ENCODE measurements at regions not wholly inside any gene's neighbourhood (a gene's known extent, or its start where the extent isn't known, plus 50 kb on each side); places are given as distances from the start of the nearest gene placed in this dataset.
"Not testable (repeated sequence)": the region's sequence is repeated elsewhere in the genome, so short reads cannot be mapped to it uniquely, and the experiment has no call there.

DNA sequence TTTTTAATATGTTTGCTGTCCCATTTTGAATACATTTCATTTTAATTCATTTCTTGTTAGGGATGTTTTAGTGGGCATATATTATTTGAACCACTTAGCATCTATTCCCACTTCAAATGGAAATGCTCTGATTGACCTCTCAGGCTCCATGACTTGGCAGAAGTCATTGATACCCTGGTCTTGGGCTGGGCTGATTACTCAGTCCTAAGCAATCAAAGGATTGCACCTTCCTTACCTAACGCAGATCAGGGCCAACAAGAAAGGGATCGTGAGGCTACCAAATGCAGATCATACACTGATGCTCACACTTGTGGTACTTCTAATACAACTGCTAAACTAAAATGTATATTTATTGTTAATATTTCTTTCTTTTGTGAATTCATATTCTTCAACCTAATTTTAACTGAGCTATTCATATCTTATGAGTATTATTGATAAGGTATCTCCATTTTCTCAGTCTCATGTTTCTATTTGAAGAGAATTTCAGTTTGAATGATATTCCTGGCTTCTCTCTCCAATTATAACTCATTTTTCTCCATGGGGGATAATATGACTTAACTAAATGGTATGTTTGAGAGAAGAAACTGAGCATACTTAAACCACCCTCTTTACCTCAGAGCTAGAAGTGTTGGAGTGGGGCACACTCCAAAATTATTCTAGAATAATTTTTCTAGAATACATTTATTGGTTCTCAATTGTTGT is 615.5 kb upstream of the ADAMTS5 start:
- DNase-seq (ENCODE audit: low read depth in 4 of 4, low spot score in 3 of 4), result no peak

- DNase-seq (ENCODE audit: low read depth in 4 of 4, low spot score in 3 of 4), result no peak
Measured at GRCh38 chr21:27581168-27581567, 614.3 kb upstream of the ADAMTS5 start.

DNA sequence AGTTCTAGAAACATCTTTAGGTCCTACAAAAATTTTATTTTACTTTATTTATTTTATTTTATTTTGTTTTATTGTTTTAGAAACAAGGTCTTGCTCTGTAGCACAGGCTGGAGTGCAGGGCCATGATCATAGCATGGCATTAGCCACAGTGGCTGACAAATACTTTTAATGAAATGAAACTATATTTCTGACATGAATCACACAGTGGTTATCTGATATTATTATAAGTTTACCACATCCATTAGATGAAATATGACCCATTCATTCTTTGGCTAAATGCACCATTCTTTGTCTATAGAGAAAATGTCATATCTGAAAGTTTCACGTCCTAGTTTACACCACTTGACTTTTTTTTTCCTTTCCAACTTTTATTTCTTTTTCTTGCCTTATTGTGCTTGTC is 613.4 kb upstream of the ADAMTS5 start:
- DNase-seq (ENCODE audit: low read depth in 4 of 4, low spot score in 3 of 4), result no peak

- no peak for DNase-seq (ENCODE audit: low read depth in 4 of 4, low spot score in 3 of 4)
Measured at GRCh38 chr21:27578741-27579265, 611.9 kb upstream of the ADAMTS5 start.

DNA sequence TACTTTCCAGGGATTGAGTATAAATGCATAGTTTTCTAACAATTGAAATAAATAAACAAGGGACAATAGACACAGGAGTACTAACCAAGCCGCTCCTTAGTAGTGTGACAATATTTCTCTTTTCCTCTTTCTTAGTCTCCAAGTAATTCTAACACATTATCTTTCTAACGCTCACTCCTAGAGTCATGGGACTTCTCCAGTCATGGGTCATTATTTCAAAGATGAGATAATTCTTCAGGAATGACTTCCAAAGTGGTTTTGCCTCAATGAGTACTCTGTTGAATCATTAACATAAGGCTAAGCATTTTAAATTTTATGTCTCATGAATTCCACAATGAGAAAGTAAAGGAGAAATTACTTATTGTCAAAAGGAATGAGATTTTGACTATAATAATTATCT is 605.8 kb upstream of the ADAMTS5 start:
- no peak for DNase-seq (ENCODE audit: low read depth in 4 of 4, low spot score in 3 of 4)

DNA sequence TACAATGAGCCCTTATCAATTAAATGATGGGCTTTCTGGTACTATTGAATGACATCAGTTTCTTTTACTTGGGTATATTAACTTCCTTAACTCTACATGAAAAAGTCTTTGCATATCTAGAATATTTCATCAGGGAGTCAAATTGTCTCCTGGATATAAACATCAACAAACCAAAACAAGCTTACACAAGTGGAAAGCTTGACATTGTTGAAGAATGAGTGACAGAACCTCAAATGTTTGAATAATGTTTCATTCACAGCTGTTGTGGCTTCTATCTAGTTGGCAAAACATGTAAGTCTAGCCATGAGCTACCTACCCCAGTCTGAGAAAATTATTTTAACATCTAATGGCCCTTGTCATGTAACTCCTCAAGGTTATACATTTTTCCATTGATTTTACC is 604.8 kb upstream of the ADAMTS5 start:
- no peak for DNase-seq (ENCODE audit: low read depth in 4 of 4, low spot score in 3 of 4)

GRCh38 chr21:27570306-27570868 is 603.5 kb upstream of the ADAMTS5 start:
- no peak for DNase-seq (ENCODE audit: low read depth in 4 of 4, low spot score in 3 of 4)

- DNase-seq (ENCODE audit: low read depth in 4 of 4, low spot score in 3 of 4), result no peak
Measured at GRCh38 chr21:27569831-27570230, 602.9 kb upstream of the ADAMTS5 start.

GRCh38 chr21:27569091-27569490 is 602.2 kb upstream of the ADAMTS5 start:
- no peak for DNase-seq (ENCODE audit: low read depth in 4 of 4, low spot score in 3 of 4)

DNA sequence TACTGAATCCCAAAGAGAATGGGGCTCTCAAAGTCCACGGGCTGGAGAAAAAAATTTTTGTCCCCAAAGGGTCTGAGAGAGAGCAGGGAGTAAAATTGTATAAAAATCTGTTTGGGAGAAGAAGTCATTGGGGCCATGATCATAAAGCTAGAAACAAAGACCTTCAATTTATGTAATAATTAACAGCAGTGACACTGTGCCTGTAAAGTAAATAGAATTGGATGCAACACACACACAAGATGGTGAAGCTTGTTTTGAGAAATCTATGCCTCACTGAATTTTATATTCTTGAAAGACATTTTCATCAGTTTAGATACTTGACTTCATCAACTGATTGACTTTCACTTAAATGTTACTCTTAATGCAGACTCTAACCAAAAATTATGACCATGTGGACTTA is 600.5 kb upstream of the ADAMTS5 start:
- DNase-seq (ENCODE audit: low read depth in 4 of 4, low spot score in 3 of 4), result no peak

DNA sequence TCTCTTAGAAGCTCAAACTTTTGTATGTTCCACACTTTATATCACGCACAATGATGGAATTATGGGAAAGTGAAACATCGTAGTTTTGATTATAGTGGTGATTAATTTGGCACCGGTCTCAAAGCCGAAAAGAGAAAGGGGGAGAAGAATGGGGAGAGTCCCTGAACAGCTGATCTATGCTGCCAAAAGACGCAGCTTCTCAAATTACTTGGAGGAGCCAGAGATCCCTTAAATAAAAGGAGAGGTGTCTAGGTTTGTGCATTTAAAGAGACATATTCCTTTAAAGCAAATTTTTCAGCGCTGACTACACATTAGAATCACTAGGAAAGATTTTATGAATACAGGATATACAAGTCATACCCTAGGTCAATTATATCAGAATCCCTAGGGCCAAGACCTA is 599.6 kb upstream of the ADAMTS5 start:
- no peak for DNase-seq (ENCODE audit: low read depth in 4 of 4, low spot score in 3 of 4)

- no peak for DNase-seq (ENCODE audit: low read depth in 4 of 4, low spot score in 3 of 4)
Measured at GRCh38 chr21:27565364-27565763, 598.5 kb upstream of the ADAMTS5 start.

GRCh38 chr21:27564684-27565301 is 597.9 kb upstream of the ADAMTS5 start:
- no peak for DNase-seq (ENCODE audit: low read depth in 4 of 4, low spot score in 3 of 4)

DNA sequence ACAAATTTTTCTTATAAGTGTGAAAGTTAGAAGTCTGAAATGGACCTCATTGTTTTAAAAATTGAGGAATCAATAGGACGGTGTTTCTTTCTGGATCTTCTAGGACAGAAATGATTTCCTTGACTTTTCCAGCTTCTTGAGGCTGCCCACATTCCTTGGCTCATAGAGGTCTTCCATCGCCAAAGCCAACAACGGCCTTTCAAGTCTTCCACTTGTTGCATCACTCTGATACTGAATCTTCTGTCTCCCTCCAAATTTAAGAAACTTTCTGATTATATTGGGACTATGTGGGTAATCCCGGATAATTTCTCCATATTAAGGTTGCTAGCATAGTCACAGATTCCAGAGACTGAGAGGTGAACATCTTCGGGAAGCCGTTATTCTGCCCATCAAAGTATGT is 595.4 kb upstream of the ADAMTS5 start:
- no peak for DNase-seq (ENCODE audit: low read depth in 4 of 4, low spot score in 3 of 4)

DNA sequence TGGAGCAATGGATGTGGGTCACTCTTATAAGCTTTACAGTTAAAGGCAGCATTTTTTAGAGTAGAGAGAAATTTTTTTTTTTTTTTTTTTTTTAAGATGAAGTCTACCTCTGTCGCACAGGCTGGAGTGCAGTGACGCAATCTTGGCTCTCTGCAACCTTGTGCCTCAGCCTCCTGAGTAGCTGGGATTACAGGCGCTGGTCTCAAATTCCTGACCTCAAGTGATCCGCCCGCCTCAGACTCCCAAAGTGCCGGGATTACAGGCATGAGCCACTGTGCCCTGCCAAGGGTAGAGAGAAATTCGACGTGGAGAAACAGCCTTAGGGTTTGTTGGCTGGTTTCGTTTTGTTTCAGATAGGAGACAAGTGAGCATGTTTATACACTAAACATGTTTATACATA is 594.2 kb upstream of the ADAMTS5 start:
- no peak for DNase-seq (ENCODE audit: low read depth in 4 of 4, low spot score in 3 of 4)

DNA sequence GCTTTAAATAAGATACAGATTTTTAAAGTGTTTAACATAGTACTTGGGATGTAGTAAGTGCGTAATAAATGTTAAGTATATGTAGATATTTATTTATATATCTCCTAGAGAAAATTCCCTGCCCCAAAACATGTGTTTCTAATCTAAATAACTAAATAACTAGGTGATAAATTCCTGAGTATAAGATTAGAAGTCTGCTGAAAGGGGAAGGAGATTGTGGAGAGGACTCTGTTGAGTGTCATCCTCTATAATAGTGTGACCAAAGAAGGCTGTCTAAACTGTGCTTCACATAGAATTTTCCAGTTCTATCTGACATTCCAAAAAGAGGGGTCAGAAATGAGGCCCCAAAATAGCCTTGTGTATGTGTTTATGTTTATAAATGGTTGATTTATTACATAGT is 590.5 kb upstream of the ADAMTS5 start:
- no peak for DNase-seq (ENCODE audit: low read depth in 4 of 4, low spot score in 3 of 4)

GRCh38 chr21:27555996-27556395 is 589.1 kb upstream of the ADAMTS5 start:
- no peak for DNase-seq (ENCODE audit: low read depth in 4 of 4, low spot score in 3 of 4)

GRCh38 chr21:27550287-27550686 is 583.4 kb upstream of the ADAMTS5 start:
- DNase-seq (ENCODE audit: low read depth in 4 of 4, low spot score in 3 of 4), result no peak

DNA sequence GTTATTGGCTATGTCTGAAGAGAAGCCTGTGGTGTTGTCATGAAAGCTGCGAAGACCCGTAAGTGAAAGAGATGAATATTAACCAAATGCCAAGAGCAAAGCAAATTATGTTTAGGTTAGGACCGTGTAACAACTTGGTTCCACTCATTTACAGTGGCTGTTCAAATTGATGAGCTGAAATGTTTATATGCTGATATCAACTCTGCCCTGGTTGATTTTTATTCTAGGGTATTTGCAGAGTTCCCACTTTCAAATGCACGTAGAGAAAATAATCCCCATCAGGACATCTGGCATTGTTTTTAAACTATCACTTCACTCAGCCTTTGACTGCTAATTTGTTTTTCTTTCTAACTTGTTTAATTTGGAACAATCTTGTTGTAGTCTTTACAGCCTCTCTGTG is 581.6 kb upstream of the ADAMTS5 start:
- DNase-seq (ENCODE audit: low read depth in 4 of 4, low spot score in 3 of 4), result no peak

- no peak for DNase-seq (ENCODE audit: low read depth in 4 of 4, low spot score in 3 of 4)
Measured at GRCh38 chr21:27545754-27546349, 579.0 kb upstream of the ADAMTS5 start.

DNA sequence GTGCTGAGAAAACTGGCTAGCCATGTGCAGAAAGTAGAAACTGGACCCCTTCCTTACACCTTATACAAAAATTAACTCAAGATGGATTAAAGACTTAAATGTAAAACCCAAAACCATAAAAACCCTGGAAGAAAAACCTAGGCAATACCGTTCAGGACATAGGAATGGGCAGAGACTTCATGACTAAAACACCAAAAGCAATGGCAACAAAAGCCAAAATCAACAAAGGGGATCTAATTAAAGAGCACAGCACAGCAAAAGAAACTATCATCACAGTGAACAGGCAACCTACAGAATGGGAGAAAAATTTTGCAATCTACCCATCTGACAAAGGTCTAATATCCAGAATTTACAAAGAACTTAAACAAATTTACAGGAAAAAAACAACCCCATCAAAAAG is 575.2 kb upstream of the ADAMTS5 start:
- not testable (repeated sequence) for DNase-seq (ENCODE audit: low read depth in 4 of 4, low spot score in 3 of 4)

DNA sequence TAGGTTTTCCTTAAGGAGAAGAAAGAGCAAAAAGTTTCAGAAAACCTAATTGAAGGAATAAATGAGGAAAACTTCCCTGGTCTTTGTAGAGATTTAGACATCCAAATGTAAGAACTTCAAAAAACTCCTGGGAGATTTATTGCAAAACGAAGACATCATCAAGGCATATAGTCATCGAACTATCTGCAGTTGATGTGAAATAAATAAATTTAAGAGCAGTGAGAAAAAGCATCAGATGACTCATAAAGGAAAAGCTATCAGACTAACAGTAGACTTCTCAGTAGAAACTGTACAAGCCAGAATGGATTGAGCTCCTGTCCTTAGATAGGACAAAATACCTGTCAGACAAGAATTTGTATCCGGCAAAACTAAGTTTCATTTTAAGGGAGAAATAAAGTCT is 569.4 kb upstream of the ADAMTS5 start:
- DNase-seq (ENCODE audit: low read depth in 4 of 4, low spot score in 3 of 4), result no peak
